CD14-positive monocyte (primary cell): ENCODE measurements at regions not wholly inside any gene's neighbourhood (a gene's known extent, or its start where the extent isn't known, plus 50 kb on each side); places are given as distances from the start of the nearest gene placed in this dataset.

Experiments used
- DNase-seq, 3 donors: peaks; one replicate each; pipeline ENCODE4 v3.0.0-alpha.2; 2011 to 2022
- H2AFZ ChIP-seq: 2 replicates; pipeline ENCODE4 v1.6.0; 2012; ENCODE audit warnings: mild to moderate bottlenecking, low read depth, low read length, inconsistent platforms; ENCODE audit not compliant: insufficient read depth, poor library complexity, severe bottlenecking
- H3K27ac ChIP-seq, 2 donors: 1 replicate in 1 of 2; 2 replicates in 1 of 2; pipeline ENCODE4 v1.5.1; 2012 to 2013; ENCODE audit warnings: low read length in 2 of 2, control low read depth in 1 of 2, inconsistent platforms in 1 of 2, low read depth in 1 of 2, mild to moderate bottlenecking in 1 of 2
- H3K27me3 ChIP-seq, 2 donors: one replicate each; pipeline versions ENCODE4 v1.6.0 to v1.6.1; 2011 to 2013; ENCODE audit warnings: low read length in 2 of 2; ENCODE audit not compliant: control insufficient read depth in 2 of 2, insufficient read depth in 2 of 2
- H3K36me3 ChIP-seq, 2 donors: replicated peaks in 1 of 2; 1 replicate in 1 of 2; 2 replicates in 1 of 2; pipeline versions ENCODE4 v1.5.1 to v1.6.1; 2012 to 2013; ENCODE audit warnings: low read length in 2 of 2, control low read depth in 1 of 2, inconsistent platforms in 1 of 2, mild to moderate bottlenecking in 1 of 2; ENCODE audit not compliant: insufficient read depth in 2 of 2, control insufficient read depth in 1 of 2
- H3K4me1 ChIP-seq, 2 donors: 1 replicate in 1 of 2; 2 replicates in 1 of 2; pipeline versions ENCODE4 v1.5.1 to v1.6.1; 2012 to 2013; ENCODE audit warnings: low read length in 2 of 2, control low read depth in 1 of 2, inconsistent platforms in 1 of 2, mild to moderate bottlenecking in 1 of 2, moderate library complexity in 1 of 2; ENCODE audit not compliant: insufficient read depth in 2 of 2, control insufficient read depth in 1 of 2
- H3K4me2 ChIP-seq: replicated peaks from 2 replicates; pipeline ENCODE3; 2012; ENCODE audit warnings: low read length, moderate library complexity, mild to moderate bottlenecking; ENCODE audit not compliant: poor library complexity, severe bottlenecking; ENCODE audit errors: extremely low read depth
- H3K4me3 ChIP-seq, 3 experiments: fragments of 200-600 bp in 1 of 3; sonication (generic) in 1 of 3; replicated peaks in 1 of 3; 1 replicate in 2 of 3; 2 replicates in 1 of 3; pipeline ENCODE4 v1.5.1; 2011 to 2013; ENCODE audit warnings: low read length in 3 of 3, mild to moderate bottlenecking in 3 of 3, control low read depth in 2 of 3, low read depth in 2 of 3, inconsistent platforms in 1 of 3, moderate library complexity in 1 of 3
- H3K79me2 ChIP-seq: 2 replicates; pipeline ENCODE4 v1.6.0; 2012; ENCODE audit warnings: mild to moderate bottlenecking, control low read depth, inconsistent platforms, low read length, moderate library complexity; ENCODE audit not compliant: insufficient read depth
- H3K9ac ChIP-seq: 2 replicates; pipeline ENCODE4 v1.6.0; 2017; ENCODE audit warnings: low read length, mild to moderate bottlenecking; ENCODE audit not compliant: insufficient read depth, poor library complexity, severe bottlenecking
- H3K9me3 ChIP-seq, 2 donors: replicated peaks in 1 of 2; 1 replicate in 1 of 2; 2 replicates in 1 of 2; pipeline versions ENCODE4 v1.5.1 to v1.6.1; 2012 to 2013; ENCODE audit warnings: low read length in 2 of 2, control low read depth in 1 of 2; ENCODE audit not compliant: control insufficient read depth in 1 of 2, insufficient read depth in 1 of 2
- H4K20me1 ChIP-seq: 2 replicates; pipeline ENCODE4 v1.6.0; 2012; ENCODE audit warnings: mild to moderate bottlenecking, low read length, control low read depth, moderate library complexity; ENCODE audit not compliant: insufficient read depth
- H3K27ac Mint-ChIP-seq, 7 donors: one replicate each; pipeline ENCODE4 v1.8.0; 2020; ENCODE audit warnings: mild to moderate bottlenecking in 7 of 7, mixed read lengths in 7 of 7, moderate library complexity in 6 of 7, inconsistent platforms in 2 of 7
- H3K27me3 Mint-ChIP-seq, 3 donors: one replicate each; pipeline ENCODE4 v1.8.0; 2021 to 2022; ENCODE audit warnings: low read depth in 3 of 3, mild to moderate bottlenecking in 3 of 3, mixed read lengths in 3 of 3, moderate library complexity in 3 of 3, inconsistent platforms in 1 of 3
- H3K36me3 Mint-ChIP-seq, 2 donors: one replicate each; pipeline ENCODE4 v1.8.0; 2020; ENCODE audit warnings: mixed read lengths in 2 of 2, inconsistent platforms in 1 of 2, mild to moderate bottlenecking in 1 of 2
- H3K4me1 Mint-ChIP-seq: one replicate; pipeline ENCODE4 v1.8.0; 2020; ENCODE audit warnings: mild to moderate bottlenecking, mixed read lengths
- H3K4me3 Mint-ChIP-seq, 2 donors: one replicate each; pipeline ENCODE4 v1.8.0; 2020; ENCODE audit warnings: mild to moderate bottlenecking in 2 of 2, mixed read lengths in 2 of 2, moderate library complexity in 1 of 2
- H3K9me3 Mint-ChIP-seq, 7 donors: one replicate each; pipeline ENCODE4 v1.8.0; 2020 to 2022; ENCODE audit warnings: mixed read lengths in 7 of 7, mild to moderate bottlenecking in 6 of 7, moderate library complexity in 6 of 7, inconsistent platforms in 2 of 7
- WGBS: methylation state at CpG from one replicate; pipeline ENCODE4 v1.1.5; 2013; ENCODE audit warnings: missing lambda C conversion rate; ENCODE audit not compliant: insufficient coverage; 5-methylcytosine and 5-hydroxymethylcytosine counted together
- intact Hi-C, 2 donors: fragments of 100-400 bp; cut with micrococcal nuclease; formaldehyde crosslinking; loops; one replicate each; pipeline versions ENCODE4 v1.15.0 to v1.15.1; 2023
- TF ChIP-seq, protein P1 (sequence below): fragments of 200-600 bp; IDR thresholded peaks from one replicate; pipeline ENCODE4 v1.8.0; 2022; ENCODE audit warnings: antibody characterized with exemption, mild to moderate bottlenecking

DNA sequence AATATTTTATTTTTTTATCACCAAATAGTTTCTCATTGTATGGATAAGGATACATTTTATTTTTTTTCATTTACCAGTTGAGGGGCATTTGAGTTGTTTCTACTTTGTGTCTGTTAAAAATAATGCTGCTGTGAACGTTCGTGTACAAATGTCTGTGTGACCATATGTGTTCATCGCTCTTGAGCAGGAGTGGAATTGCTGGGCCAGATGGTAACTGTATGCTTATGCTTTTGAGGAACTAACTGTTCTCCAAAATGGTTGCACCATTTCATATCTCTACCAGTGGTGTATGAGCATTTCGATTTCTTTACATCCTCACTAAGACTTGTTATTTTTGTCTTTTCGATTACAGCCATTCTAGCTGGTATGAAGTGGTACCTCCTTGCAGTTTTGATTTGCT lies 212.5 kb upstream of the N4BP1 start:
- no peak overlapping the region for H3K9ac ChIP-seq
- H3K27me3 Mint-ChIP-seq: peaks cover 0 to 5% (median 0%) of the 10 kb centered on the region in 3 donors
- no peaks in the 10 kb centered on the region for H3K36me3 Mint-ChIP-seq
- H3K27ac ChIP-seq: no peak overlapping the region
- TF ChIP-seq, protein P1, sequence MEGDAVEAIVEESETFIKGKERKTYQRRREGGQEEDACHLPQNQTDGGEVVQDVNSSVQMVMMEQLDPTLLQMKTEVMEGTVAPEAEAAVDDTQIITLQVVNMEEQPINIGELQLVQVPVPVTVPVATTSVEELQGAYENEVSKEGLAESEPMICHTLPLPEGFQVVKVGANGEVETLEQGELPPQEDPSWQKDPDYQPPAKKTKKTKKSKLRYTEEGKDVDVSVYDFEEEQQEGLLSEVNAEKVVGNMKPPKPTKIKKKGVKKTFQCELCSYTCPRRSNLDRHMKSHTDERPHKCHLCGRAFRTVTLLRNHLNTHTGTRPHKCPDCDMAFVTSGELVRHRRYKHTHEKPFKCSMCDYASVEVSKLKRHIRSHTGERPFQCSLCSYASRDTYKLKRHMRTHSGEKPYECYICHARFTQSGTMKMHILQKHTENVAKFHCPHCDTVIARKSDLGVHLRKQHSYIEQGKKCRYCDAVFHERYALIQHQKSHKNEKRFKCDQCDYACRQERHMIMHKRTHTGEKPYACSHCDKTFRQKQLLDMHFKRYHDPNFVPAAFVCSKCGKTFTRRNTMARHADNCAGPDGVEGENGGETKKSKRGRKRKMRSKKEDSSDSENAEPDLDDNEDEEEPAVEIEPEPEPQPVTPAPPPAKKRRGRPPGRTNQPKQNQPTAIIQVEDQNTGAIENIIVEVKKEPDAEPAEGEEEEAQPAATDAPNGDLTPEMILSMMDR: no peak
- no peak overlapping the region for H3K4me2 ChIP-seq
- H3K4me1 Mint-ChIP-seq: no peaks in the 10 kb centered on the region
- WGBS: 90% methylated on average over 2 of the region's 5 CpGs
- no peaks in the 10 kb centered on the region for H3K9me3 ChIP-seq
- no peaks in the 10 kb centered on the region for H4K20me1 ChIP-seq
- H3K27ac Mint-ChIP-seq: no peak overlapping the region
- H3K79me2 ChIP-seq: no peaks in the 10 kb centered on the region
- no peaks in the 10 kb centered on the region for H3K4me1 ChIP-seq
- H2AFZ ChIP-seq: no peak overlapping the region
- H3K27me3 ChIP-seq: no peaks in the 10 kb centered on the region
- no peak overlapping the region for H3K4me3 ChIP-seq
- H3K36me3 ChIP-seq: no peaks in the 10 kb centered on the region
- peaks cover 0 to 6% (median 0%) of the 10 kb centered on the region in 7 donors for H3K9me3 Mint-ChIP-seq
- DNase-seq: no peak
- intact Hi-C loops: no loop called here
- no peak overlapping the region for H3K4me3 Mint-ChIP-seq

DNA sequence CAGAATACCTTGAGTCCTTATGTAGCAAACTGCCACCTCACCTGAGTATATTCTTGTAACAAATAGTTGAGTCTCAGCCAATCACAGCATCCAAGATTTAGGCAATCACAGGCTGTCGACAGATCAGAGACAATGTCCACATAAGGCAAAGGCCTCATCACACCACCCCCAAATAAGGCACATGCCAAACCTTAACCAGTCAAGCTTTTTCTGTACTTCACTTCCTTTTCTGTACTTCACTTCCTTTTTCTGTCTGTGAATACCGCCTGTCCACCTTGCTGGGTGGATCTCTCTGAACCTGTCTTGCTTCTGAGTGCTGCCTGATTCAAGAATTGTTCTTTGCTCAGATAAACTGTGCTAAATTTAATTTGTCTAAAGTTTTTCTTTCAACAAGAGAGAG lies 210.4 kb upstream of the N4BP1 start:
- TF ChIP-seq, protein P1: no peak
- Mint-ChIP-seq H3K27me3 (peaks cover 0 to 3% (median 0%) of the 10 kb centered on the region in 3 donors), H3K36me3 (no peaks in the 10 kb centered on the region), H3K4me3 (no peak overlapping the region), H3K27ac (no peak overlapping the region), H3K4me1 (no peaks in the 10 kb centered on the region), H3K9me3 (peaks cover 0 to 6% (median 0%) of the 10 kb centered on the region in 7 donors)
- Histone ChIP-seq H3K4me1 (no peaks in the 10 kb centered on the region), H3K4me3 (no peak overlapping the region), H3K27me3 (no peaks in the 10 kb centered on the region), H3K9me3 (no peaks in the 10 kb centered on the region), H4K20me1 (no peaks in the 10 kb centered on the region), H3K4me2 (no peak overlapping the region), H3K79me2 (no peaks in the 10 kb centered on the region), H3K36me3 (no peaks in the 10 kb centered on the region), H3K27ac (no peak overlapping the region), H3K9ac (no peak overlapping the region), H2AFZ (no peak overlapping the region)
- intact Hi-C loops: no loop called here
- DNase-seq: no peak
- 91% methylated on average over 1 of the region's 2 CpGs for WGBS
